ENCODE measurements at regions not wholly inside any gene's neighbourhood (a gene's known extent, or its start where the extent isn't known, plus 50 kb on each side); places are given as distances from the start of the nearest gene placed in this dataset.

DNA sequence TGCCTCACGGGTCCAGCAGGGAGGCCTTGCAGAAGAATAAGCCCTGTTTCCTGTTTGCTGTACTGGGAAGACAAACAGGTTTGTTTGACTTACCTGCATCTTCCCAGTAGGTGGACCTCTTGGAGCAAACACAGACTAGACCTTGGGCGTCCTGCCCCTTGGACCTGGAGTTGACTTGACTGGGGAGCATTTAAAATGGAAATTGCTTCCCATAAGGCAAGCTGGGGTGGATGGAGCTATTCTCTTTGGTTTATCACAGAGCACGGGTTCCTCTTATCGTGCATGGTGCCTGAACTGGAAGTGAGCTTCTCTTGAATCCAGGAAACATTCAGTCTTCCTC, 151.4 kb downstream of the RPLP1 start:
- Histone ChIP-seq H3K4me1 (no peaks in the 10 kb centered on the region), H3K9me3 (no peaks in the 10 kb centered on the region), H3K36me3 (no peaks in the 10 kb centered on the region), H3K27ac (no peak overlapping the region), H3K27me3 (no peaks in the 10 kb centered on the region), H3K4me3 (no peak overlapping the region)
- TF ChIP-seq, protein P1, sequence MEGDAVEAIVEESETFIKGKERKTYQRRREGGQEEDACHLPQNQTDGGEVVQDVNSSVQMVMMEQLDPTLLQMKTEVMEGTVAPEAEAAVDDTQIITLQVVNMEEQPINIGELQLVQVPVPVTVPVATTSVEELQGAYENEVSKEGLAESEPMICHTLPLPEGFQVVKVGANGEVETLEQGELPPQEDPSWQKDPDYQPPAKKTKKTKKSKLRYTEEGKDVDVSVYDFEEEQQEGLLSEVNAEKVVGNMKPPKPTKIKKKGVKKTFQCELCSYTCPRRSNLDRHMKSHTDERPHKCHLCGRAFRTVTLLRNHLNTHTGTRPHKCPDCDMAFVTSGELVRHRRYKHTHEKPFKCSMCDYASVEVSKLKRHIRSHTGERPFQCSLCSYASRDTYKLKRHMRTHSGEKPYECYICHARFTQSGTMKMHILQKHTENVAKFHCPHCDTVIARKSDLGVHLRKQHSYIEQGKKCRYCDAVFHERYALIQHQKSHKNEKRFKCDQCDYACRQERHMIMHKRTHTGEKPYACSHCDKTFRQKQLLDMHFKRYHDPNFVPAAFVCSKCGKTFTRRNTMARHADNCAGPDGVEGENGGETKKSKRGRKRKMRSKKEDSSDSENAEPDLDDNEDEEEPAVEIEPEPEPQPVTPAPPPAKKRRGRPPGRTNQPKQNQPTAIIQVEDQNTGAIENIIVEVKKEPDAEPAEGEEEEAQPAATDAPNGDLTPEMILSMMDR (IDR thresholded peaks at IDR 0.05) = peak in 1 of 3 donors; percentile 47
- TF ChIP-seq POLR2A (IDR thresholded peaks at IDR 0.05) = no peak
- no peak for TF ChIP-seq POLR2AphosphoS5 (IDR thresholded peaks at IDR 0.05)
- DNase-seq (ENCODE audit: low spot score in 2 of 2) = no peak
- intact Hi-C loops (cut with DNase I; ENCODE audit: low total_unique reads) = no loop called here

DNA sequence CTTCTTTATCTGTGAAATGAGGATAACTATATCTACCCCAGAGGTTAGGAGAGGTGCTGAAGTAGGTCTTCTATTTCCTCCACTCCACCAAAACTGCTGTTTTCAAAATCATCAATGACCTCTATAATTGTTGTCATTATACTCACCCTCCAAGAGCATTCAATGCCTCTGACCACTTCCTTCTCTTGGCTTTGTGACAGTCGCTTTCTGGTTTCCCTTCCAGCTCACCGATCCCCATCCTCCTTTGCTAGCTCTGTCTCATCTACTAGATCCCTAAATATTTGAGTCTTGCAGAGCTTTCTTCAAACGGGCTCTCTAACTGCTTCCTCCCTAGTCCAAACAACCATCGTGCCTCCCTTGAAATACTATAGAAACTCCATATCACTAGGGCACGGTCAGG, 153.5 kb downstream of the RPLP1 start:
- intact Hi-C loops (cut with DNase I; ENCODE audit: low total_unique reads) = no loop called here
- Histone ChIP-seq H3K36me3 (no peaks in the 10 kb centered on the region), H3K9me3 (no peaks in the 10 kb centered on the region), H3K4me3 (no peak overlapping the region), H3K4me1 (no peaks in the 10 kb centered on the region), H3K27ac (no peak overlapping the region), H3K27me3 (no peaks in the 10 kb centered on the region)
- DNase-seq (ENCODE audit: low spot score in 2 of 2) = no peak
- TF ChIP-seq POLR2AphosphoS5 (IDR thresholded peaks at IDR 0.05) (no peak), POLR2A (IDR thresholded peaks at IDR 0.05) (no peak)
- TF ChIP-seq, protein P1 (IDR thresholded peaks at IDR 0.05) = no peak

DNA sequence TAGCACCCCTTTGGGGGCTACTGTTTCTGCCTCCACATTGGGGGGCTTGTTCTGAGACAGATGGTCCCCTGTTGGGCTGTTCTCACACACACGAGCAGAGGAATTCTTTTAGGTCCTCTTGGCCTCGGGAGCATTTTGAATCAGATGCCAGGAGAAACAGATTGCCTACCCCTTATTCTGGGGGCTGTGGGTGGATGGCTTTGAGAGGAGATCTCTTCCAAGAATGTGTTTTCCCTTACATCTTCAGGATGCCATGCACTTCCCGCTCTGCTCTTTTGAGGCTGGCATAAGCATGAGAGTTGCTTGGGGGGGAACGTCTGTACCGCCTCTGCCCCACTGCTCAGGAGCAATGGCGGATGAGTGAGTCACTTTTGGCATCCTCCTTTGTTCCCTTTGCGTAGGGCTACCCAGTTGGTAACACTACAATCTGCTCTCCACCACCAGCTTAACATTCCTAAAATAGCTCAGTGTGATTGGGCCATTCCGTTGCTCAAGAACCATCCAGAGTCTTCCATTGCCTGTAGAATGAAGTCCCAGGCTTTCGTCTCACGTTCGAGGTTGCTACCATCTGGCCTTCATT, 154.4 kb downstream of the RPLP1 start:
- no peaks in the 10 kb centered on the region for H3K9me3 ChIP-seq
- intact Hi-C loops (cut with DNase I; ENCODE audit: low total_unique reads) = no loop called here
- no peak for DNase-seq (ENCODE audit: low spot score in 2 of 2)
- no peaks in the 10 kb centered on the region for H3K4me1 ChIP-seq
- TF ChIP-seq POLR2A (IDR thresholded peaks at IDR 0.05) (no peak), POLR2AphosphoS5 (IDR thresholded peaks at IDR 0.05) (no peak)
- TF ChIP-seq, protein P1 (IDR thresholded peaks at IDR 0.05) = no peak
- no peak overlapping the region for H3K4me3 ChIP-seq
- H3K27ac ChIP-seq = no peak overlapping the region
- H3K27me3 ChIP-seq = no peaks in the 10 kb centered on the region
- H3K36me3 ChIP-seq = no peaks in the 10 kb centered on the region

DNA sequence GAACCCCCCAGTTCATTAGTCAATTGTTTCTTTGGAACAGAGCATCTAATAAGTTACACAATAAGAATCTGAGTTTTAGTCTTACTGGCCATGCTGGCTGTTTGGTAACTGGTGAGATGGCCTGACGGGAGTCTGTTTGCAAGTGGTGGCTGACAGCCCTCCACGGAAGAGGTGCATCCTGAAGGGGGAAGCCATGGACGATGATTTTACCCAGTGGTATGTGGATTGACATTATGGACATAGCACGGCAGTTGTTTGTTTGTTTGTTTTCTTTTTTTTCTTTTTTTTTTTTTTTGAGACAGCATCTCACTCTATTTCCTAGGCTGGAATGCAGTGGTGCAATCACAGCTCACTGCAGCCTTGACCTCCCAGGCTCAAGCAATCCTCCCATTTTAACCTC, 156.0 kb downstream of the RPLP1 start:
- intact Hi-C loops (cut with DNase I; ENCODE audit: low total_unique reads) = no loop called here
- H3K27me3 ChIP-seq = no peaks in the 10 kb centered on the region

DNA sequence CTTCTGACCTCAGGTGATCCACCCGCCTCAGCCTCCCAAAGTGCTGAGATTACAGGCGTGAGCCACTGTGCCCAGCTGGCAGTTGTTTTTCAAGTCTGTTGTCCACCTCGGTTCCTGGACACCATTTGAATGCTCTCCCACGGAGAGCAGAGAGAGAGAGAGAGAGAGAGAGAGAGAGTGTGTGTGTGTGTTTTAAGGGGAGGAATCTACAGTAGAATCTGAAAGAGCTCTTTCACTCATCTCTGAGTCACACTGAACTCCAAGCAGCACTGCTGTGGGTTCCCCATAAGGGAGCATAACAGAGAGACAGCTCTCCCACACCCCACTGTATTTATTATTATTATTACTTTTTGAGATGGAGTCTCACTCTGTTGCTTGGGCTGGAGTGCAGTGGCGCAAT, 156.6 kb downstream of the RPLP1 start:
- no peaks in the 10 kb centered on the region for H3K9me3 ChIP-seq
- no peaks in the 10 kb centered on the region for H3K36me3 ChIP-seq
- TF ChIP-seq POLR2A (IDR thresholded peaks at IDR 0.05) (no peak), POLR2AphosphoS5 (IDR thresholded peaks at IDR 0.05) (no peak)
- TF ChIP-seq, protein P1 (IDR thresholded peaks at IDR 0.05) = no peak
- no peaks in the 10 kb centered on the region for H3K4me1 ChIP-seq
- intact Hi-C loops (cut with DNase I; ENCODE audit: low total_unique reads) = no loop called here
- no peaks in the 10 kb centered on the region for H3K27me3 ChIP-seq
- no peak overlapping the region for H3K4me3 ChIP-seq
- DNase-seq (ENCODE audit: low spot score in 2 of 2) = no peak
- no peak overlapping the region for H3K27ac ChIP-seq

More for the DNA sequence above, 156.0 kb downstream of the RPLP1 start:
- Histone ChIP-seq H3K4me1 (no peaks in the 10 kb centered on the region), H3K4me3 (no peak overlapping the region), H3K27ac (no peak overlapping the region), H3K36me3 (no peaks in the 10 kb centered on the region), H3K9me3 (no peaks in the 10 kb centered on the region)
- no peak for DNase-seq (ENCODE audit: low spot score in 2 of 2)
- TF ChIP-seq POLR2A (IDR thresholded peaks at IDR 0.05) = no peak
- TF ChIP-seq POLR2AphosphoS5 (IDR thresholded peaks at IDR 0.05) = no peak
- TF ChIP-seq, protein P1 (IDR thresholded peaks at IDR 0.05) = no peak
